Heart left ventricle (tissue), 13 donors: ENCODE measurements at regions not wholly inside any gene's neighbourhood (a gene's known extent, or its start where the extent isn't known, plus 50 kb on each side); places are given as distances from the start of the nearest gene placed in this dataset.

Experiments used
- CTCF ChIP-seq, 12 donors: fragments of 200-600 bp; sonication (generic) in 4 of 12; IDR thresholded peaks; one replicate each; pipeline versions ENCODE4 v1.5.0 to v1.8.0; 2018 to 2022; ENCODE audit warnings: antibody characterized with exemption in 12 of 12, mild to moderate bottlenecking in 5 of 12
- POLR2A ChIP-seq, 2 donors: fragments of 450-650 bp; IDR thresholded peaks; one replicate each; pipeline ENCODE4 v1.6.1; 2017; ENCODE audit warnings: antibody characterized with exemption in 2 of 2, mild to moderate bottlenecking in 2 of 2, moderate library complexity in 2 of 2
- donor health status: ischemic (EF 13 %, LVEDD 7.1; RV severe dilation, severe dysfunction).
- donor health status: DM: no; HTN: yes; CAD: no.
- donor health status: DM: no; HTN: no; CAD: no.
- donor health status: ischemic (EF 25% LVEDD 6.9; RV normal size, moderate dysfunction).
- donor health status: ischemic (EF 25% LVEDD 5.7; RV mildly dilated, moderate dysfunction).
- donor health status: ischemic (EF 35%, LVEDD 5.7; RV mildly dilated, moderate dysfunction).
- donor health status: nonischemic (EF 11% LVEDD 7.7; RV severe dilation, severe dysfunction).
- donor health status: DM: yes; HTN: yes; CAD: no.
- donor health status: PGD.
- donor health status: ischemic (EF 29% LVEDD 5.4; RV normal size, mild dysfunction).
- donor health status: nonischemic (EF 23%, LVEDD 6.1; RV moderate dilation, normal function).

- no peak for TF ChIP-seq CTCF (IDR thresholded peaks at IDR 0.05)
- no peak for TF ChIP-seq POLR2A (IDR thresholded peaks at IDR 0.05)
Measured at GRCh38 chr13:90783273-90783672, 564.2 kb upstream of the MIR17HG start.
